8988T (cell line): ENCODE measurements at regions not wholly inside any gene's neighbourhood (a gene's known extent, or its start where the extent isn't known, plus 50 kb on each side); places are given as distances from the start of the nearest gene placed in this dataset.

Experiments used
- DNase-seq: peaks from one replicate; pipeline ENCODE4 v3.0.0; 2011

GRCh38 chr6:15715851-15716250, 53.0 kb upstream of the DTNBP1 start:
- no peak for DNase-seq

- no peak for DNase-seq
These were observed 52.2 kb upstream of the DTNBP1 start for GRCh38 chr6:15715060-15715459.

- no peak for DNase-seq
These were observed 51.8 kb upstream of the DTNBP1 start for GRCh38 chr6:15714658-15715057.

GRCh38 chr6:15713325-15713724, 50.5 kb upstream of the DTNBP1 start:
- DNase-seq, result no peak

GRCh38 chr6:15712797-15713196, 50.0 kb upstream of the DTNBP1 start:
- DNase-seq, result no peak
